ENCODE measurements at regions not wholly inside any gene's neighbourhood (a gene's known extent, or its start where the extent isn't known, plus 50 kb on each side); places are given as distances from the start of the nearest gene placed in this dataset.
"Not testable (repeated sequence)": the region's sequence is repeated elsewhere in the genome, so short reads cannot be mapped to it uniquely, and the experiment has no call there.

- TF ChIP-seq CTCF (IDR thresholded peaks at IDR 0.05): no peak
- no peak for TF ChIP-seq EP300 (IDR thresholded peaks at IDR 0.05)
- no peak for TF ChIP-seq POLR2AphosphoS5 (IDR thresholded peaks at IDR 0.05)
- TF ChIP-seq POLR2A (IDR thresholded peaks at IDR 0.05): no peak
- DNase-seq (no peak), ATAC-seq (ENCODE audit: low FRiP score in 2 of 2) (no peak)
- WGBS, 2 donors: 100% methylated on average over 1 of the region's 1 CpG
- Histone ChIP-seq H3K27me3 (no peaks in the 10 kb centered on the region), H3K27ac (no peak overlapping the region), H3K4me1 (no peaks in the 10 kb centered on the region), H3K9me3 (no peaks in the 10 kb centered on the region), H3K36me3 (no peaks in the 10 kb centered on the region), H3K4me3 (no peak overlapping the region)
Measured at GRCh38 chr1:64401285-64401684, 68.6 kb upstream of the CACHD1 start.

GRCh38 chr1:64403331-64403730 is 66.6 kb upstream of the CACHD1 start:
- WGBS, 2 donors: 84 to 85% methylated on average over 3 of the region's 3 CpGs
- Histone ChIP-seq H3K4me3 (no peak overlapping the region), H3K9me3 (no peaks in the 10 kb centered on the region), H3K36me3 (no peaks in the 10 kb centered on the region), H3K4me1 (no peaks in the 10 kb centered on the region), H3K27ac (no peak overlapping the region), H3K27me3 (no peaks in the 10 kb centered on the region)
- ATAC-seq (ENCODE audit: low FRiP score in 2 of 2) (no peak), DNase-seq (no peak)
- TF ChIP-seq CTCF (IDR thresholded peaks at IDR 0.05) (no peak), POLR2A (IDR thresholded peaks at IDR 0.05) (no peak), EP300 (IDR thresholded peaks at IDR 0.05) (no peak), POLR2AphosphoS5 (IDR thresholded peaks at IDR 0.05) (no peak)

- no peaks in the 10 kb centered on the region for H3K36me3 ChIP-seq
- no peaks in the 10 kb centered on the region for H3K9me3 ChIP-seq
- no peak overlapping the region for H3K27ac ChIP-seq
- ATAC-seq (ENCODE audit: low FRiP score in 2 of 2) (peak in 1 of 2 donors; percentile 35), DNase-seq (no peak)
- TF ChIP-seq POLR2A (IDR thresholded peaks at IDR 0.05) (no peak), POLR2AphosphoS5 (IDR thresholded peaks at IDR 0.05) (no peak), EP300 (IDR thresholded peaks at IDR 0.05) (no peak), CTCF (IDR thresholded peaks at IDR 0.05) (no peak)
- H3K27me3 ChIP-seq: no peaks in the 10 kb centered on the region
- no peak overlapping the region for H3K4me3 ChIP-seq
- no peaks in the 10 kb centered on the region for H3K4me1 ChIP-seq
- WGBS, 2 donors: 61 to 75% methylated on average over 1 of the region's 1 CpG
Measured at GRCh38 chr1:64404202-64404601, 65.7 kb upstream of the CACHD1 start.

GRCh38 chr1:64405833-64406232 is 64.1 kb upstream of the CACHD1 start:
- ATAC-seq (ENCODE audit: low FRiP score in 2 of 2) (no peak), DNase-seq (no peak)
- 85 to 94% methylated on average over 1 of the region's 1 CpG for WGBS, 2 donors
- Histone ChIP-seq H3K36me3 (no peaks in the 10 kb centered on the region), H3K27ac (no peak overlapping the region), H3K4me3 (no peak overlapping the region), H3K4me1 (no peaks in the 10 kb centered on the region), H3K27me3 (no peaks in the 10 kb centered on the region), H3K9me3 (no peaks in the 10 kb centered on the region)
- TF ChIP-seq POLR2A (IDR thresholded peaks at IDR 0.05) (no peak), CTCF (IDR thresholded peaks at IDR 0.05) (no peak), EP300 (IDR thresholded peaks at IDR 0.05) (no peak), POLR2AphosphoS5 (IDR thresholded peaks at IDR 0.05) (no peak)

- TF ChIP-seq CTCF (IDR thresholded peaks at IDR 0.05) (no peak), EP300 (IDR thresholded peaks at IDR 0.05) (no peak), POLR2A (IDR thresholded peaks at IDR 0.05) (no peak), POLR2AphosphoS5 (IDR thresholded peaks at IDR 0.05) (no peak)
- ATAC-seq (ENCODE audit: low FRiP score in 2 of 2) (no peak), DNase-seq (no peak)
- Histone ChIP-seq H3K27ac (no peak overlapping the region), H3K36me3 (no peaks in the 10 kb centered on the region), H3K4me1 (no peaks in the 10 kb centered on the region), H3K9me3 (no peaks in the 10 kb centered on the region), H3K27me3 (no peaks in the 10 kb centered on the region), H3K4me3 (no peak overlapping the region)
- 93 to 94% methylated on average over 1 of the region's 1 CpG for WGBS, 2 donors
Measured at GRCh38 chr1:64410217-64410616, 59.7 kb upstream of the CACHD1 start.

- not testable (repeated sequence) for ATAC-seq (ENCODE audit: low FRiP score in 2 of 2); H3K4me3 ChIP-seq; H3K36me3 ChIP-seq; H3K9me3 ChIP-seq; H3K4me1 ChIP-seq; H3K27ac ChIP-seq; H3K27me3 ChIP-seq
- WGBS, 2 donors: 98 to 100% methylated on average over 5 to 9 of the region's 56 CpGs
- DNase-seq: peak in 1 of 2 donors; percentile 41
Measured at GRCh38 chr1:64414855-64415546, 54.9 kb upstream of the CACHD1 start.

Measured in upper lobe of left lung (tissue), 6 donors.